Head of caudate nucleus (tissue), 42 donors: ENCODE measurements at regions not wholly inside any gene's neighbourhood (a gene's known extent, or its start where the extent isn't known, plus 50 kb on each side); places are given as distances from the start of the nearest gene placed in this dataset.

Source experiments
- DNase-seq, 42 donors: peaks; one replicate each; pipeline versions ENCODE4 v3.0.0 to v3.0.0-alpha.2; 2020 to 2021; ENCODE audit warnings: mixed read lengths in 7 of 42
- intact Hi-C: fragments of 100-400 bp; cut with DNase I; formaldehyde crosslinking; loops from one replicate; pipeline ENCODE4 v1.15.0; 2022

DNA sequence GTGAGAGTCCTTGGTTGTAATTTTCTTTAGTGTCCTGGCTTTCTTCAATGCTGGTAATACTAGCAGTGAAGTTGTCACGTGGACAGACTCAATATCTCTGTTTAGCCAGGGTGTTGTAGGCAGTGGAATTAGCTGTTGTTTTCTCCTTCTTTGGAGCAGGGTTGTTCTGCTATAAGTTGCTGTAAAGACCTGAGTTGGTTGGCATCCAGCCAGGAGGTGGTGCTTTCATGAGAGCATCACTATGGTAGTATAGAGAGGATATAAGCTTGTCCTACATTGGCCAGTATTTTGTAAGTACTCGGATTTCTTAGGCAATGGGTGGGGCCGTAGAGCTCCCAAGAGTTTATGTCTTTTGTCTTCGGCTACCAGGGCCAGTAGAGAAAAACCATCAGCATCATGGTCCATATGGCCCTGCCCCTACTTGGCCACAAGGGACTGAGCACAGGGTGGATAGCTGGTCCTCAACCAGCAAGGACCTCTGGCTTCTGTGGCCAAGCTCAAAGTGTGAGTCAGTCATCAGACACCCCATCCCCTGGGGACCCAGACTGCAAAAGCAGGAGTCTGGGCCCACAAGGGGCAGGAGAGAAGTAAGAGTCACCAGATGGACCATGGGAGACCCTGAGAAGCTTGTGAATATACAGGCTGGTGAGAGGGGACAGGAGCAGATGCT lies 127.9 kb upstream of the NXT1 start:
- intact Hi-C loops: no loop called here
- DNase-seq: peak in 2 of 42 donors; percentile 22 to 24

DNA sequence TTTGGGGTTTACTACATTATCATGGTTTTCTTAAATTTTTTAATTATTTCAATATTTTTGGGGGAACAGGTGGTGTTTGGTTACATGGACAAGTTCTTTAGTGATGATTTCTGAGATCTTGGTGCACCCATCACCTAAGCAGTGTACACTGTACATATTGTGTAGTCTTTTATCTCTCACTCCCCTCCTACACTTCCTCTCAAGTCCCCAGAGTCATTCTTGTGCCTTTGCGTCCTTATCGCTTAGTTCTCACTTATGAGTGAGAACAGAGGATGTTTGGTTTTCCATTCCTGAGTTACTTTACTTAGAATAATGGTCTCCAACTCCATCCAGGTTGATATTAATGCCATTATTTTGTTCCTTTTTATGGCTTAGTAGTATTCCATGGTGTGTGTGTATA lies 130.9 kb upstream of the CD93 start:
- intact Hi-C loops: no loop called here
- DNase-seq: no peak

DNA sequence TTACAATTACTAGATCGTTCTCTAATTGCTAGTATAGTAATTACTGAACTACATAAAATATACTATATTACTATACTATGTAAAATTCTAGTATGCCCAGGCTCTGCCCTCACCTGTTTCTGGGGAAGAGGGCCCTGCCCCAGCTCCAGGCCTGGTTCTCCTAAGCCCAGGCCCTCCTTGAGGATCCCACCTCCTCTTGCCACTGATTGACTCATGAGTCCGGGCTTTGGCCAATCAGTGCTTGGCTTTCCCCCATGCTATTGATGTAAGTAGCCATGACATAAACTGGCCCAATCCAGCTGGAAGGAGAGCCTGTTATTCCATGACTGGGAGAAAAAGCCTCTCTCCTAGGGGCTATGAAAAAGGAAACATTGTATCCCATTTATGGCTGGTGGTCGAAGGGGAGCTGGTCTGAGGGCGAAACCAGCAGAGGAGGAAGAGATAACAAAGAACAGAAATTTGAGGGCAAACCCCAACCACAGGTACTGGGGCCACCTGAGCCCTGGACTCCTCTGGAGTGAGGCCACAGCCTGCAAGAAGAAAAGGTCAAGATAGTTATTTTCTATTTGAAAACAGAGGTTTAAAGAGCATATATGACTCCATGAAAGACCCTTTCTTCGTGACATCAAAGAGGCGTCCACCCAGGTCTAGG lies 129.3 kb upstream of the CD93 start:
- peak in 1 of 42 donors; percentile 25 for DNase-seq
- intact Hi-C loops: no loop called here

DNA sequence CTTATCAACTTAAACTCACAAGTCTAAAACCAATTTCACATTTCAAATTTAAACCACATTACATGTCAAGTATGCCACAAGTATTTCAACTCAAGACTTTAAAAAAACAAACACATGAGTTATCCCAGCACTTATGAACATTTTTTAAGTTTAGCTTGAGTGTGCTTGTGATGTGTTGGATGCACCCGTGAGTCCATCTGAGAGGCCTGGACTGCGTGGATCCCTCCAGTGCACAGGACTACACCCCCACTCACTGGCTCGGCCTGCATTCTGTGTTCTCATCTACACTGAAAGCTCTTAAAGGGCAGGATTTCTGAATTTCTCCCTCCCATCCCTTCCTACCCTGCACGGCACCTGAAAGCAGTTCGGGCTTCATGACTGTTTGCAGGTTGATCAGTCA lies 128.8 kb upstream of the CD93 start:
- intact Hi-C loops: no loop called here

DNA sequence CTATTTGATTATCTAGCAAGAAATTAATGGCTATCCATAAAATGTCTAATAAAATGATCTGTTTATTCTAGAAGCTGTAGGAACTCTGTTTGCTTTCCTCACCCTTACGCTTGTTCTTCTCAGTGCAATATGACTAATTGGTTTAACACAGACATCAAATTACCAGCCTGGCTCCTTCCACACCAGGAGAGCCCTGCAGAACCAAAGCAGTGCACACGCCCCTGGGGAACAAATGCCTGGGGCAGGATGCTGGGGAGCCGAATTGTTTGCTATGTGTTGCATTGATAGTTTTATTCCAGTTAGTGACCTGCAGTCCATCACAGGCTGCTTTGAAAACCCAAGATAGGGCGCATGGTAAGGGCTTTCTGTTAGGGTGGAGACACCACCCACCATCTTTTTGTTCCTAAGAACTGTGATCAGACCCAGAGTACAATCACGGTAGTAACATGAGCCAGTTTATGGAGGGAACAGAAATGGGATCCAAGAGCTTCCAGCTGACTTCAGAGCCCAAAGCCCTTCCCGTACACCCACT lies 126.4 kb upstream of the CD93 start:
- intact Hi-C loops: no loop called here
- DNase-seq: no peak

More for the DNA sequence above, 128.8 kb upstream of the CD93 start:
- DNase-seq: peak in 1 of 42 donors; percentile 22

DNA sequence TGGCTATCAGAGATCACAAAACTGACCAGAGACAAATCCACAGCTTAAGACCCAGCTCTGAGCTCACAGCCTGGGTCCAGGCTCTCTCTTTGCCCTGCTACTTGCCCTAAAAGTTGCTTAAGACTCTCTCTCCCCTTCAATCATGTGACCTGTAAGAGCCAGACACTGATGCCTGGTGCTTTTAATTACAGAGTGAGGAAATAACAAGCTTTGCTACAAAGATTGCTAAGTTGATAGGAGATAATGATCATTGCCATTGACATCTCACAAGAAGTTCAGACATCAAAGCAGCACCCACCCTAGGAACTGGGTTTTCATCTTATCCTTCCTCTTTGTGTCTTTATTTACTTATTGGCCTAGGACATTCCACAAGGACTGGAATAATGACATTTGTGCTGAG lies 125.9 kb upstream of the CD93 start:
- no peak for DNase-seq
- intact Hi-C loops: no loop called here

DNA sequence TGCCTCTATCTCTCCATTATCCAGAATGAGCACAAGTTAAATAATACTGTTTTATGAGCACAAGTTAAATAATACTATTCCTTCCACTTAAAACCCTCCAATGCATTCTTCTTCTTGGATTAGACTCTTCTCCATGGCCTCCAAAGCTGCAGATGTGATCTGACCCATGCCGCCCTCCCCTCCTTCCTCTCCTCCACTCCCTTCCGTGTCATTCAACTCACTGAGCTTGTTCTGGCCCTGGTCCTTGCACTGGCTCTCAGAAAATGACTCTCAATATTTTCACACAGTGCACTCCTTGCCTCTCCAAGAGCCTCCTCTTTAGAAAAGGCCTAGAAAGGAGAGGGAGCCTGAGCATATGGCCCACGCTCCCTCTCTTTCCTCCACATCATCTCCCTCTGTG lies 125.0 kb upstream of the CD93 start:
- no peak for DNase-seq
- intact Hi-C loops: no loop called here

DNA sequence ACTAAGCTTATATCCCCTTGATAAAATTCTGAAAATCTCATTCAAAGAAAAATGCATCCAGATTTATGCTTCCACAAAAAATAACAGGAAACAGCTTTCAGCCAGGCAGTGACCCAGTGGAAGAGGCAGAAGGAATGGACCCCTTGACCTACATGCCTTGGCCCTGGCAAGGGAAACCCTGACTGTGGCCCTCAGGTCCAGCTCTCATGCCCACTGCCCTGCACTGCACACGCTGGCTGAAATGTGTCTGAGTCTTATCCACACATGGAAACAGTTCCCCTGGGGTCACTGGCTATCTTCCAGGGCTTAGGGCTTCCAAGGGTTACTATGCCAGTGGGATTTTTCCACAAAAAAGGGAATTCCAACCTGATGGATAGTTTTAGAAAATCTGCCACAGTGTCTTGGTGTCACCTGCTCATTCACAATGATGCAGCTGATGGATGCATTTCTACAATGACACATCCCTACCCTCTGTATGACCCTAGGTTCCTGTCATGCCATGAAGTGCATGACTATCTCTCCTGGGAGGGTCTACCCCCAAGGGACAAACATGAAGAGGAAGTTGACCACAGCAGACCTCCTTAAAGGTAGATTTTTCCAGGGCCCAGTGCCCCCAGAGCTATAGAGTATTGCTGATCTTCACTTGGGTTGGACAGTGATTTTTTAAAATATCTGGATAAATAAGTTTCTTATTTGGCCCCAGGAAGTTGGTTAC lies 121.9 kb upstream of the CD93 start:
- intact Hi-C loops: no loop called here
- no peak for DNase-seq

DNA sequence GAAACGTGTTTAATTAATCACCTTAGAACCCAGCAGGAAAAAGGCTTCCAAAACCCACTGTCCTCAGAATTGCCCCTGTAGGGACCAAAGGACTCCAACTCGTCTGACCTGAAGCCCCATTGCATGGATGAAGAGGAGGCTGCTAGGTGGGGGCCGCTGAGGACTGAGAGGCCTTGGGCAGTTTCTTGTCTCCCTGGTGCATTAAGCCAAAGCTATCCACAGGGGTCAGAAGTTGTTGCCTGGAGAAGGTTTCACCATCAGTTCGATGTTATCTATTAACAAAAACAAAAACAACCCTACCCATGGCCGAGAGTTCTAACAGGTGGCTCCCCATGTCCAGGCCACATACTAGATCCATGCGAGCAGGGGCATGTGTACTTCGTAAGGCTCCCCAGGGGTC lies 120.9 kb upstream of the CD93 start:
- peak in 1 of 42 donors; percentile 21 for DNase-seq
- intact Hi-C loops: no loop called here

DNA sequence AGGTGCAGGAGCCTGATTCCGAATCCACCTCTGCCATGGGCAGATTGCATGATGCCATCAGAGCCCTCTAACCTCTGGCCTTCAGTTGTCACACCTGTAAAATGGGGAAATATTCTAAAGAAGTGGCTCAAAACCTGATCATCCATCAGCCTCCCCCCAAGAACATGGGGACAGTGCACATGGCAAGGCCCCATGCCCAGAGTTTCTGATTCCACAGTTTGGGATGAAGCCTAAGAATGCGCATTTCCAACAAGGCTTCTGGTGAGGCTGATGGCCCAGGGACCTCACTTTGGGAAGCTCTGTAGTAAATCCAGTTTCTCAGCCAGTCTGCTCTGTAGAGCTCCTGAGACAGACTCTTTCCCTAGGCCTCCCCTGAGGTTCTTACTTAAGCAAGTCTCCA lies 119.9 kb upstream of the CD93 start:
- intact Hi-C loops: no loop called here

DNA sequence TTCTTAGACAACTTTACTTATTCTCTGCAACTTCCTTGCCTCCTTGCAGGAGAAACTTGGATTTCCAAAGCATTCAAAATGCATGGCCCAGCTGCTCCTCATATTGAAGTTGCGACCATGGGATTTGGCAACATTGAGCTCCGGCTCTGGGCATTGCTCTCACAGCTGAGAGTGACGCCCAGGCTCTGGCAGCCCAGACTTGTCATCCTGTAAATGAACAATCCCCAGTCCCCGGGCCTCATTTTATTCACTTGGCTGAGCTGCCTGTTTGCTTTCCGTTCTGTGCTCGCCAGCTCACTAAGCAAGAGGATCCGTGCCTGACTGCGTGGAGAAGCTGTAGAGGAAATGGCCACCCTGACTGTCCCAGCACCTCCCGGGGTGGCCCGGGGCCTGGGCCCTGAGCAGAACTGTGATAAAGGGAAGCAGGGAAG lies 119.5 kb upstream of the CD93 start:
- intact Hi-C loops: no loop called here

More for the DNA sequence above, 119.9 kb upstream of the CD93 start:
- no peak for DNase-seq

DNA sequence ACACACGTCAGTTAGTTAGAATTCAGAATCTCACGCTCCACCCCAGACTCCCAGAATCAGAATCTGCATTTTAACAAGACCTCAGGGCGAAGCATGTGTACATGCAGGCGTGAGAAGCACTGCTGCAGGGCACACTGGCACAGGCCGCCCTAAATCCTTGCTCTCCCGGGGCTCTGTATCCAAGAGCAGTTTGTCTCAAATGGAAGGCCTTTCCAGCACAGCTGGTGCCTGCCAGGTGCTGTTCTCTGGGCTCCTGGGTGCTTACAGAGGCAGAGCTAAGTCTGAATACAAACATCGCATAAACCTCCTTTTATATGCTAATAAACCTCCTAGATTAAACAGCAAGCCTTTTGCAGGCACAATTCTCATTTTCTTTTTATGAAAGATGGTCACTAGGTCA lies 119.1 kb upstream of the CD93 start:
- DNase-seq: peak in 18 of 42 donors; percentile 11 to 55 (median 28)
- intact Hi-C loops: no loop called here

More for the DNA sequence above, 119.5 kb upstream of the CD93 start:
- DNase-seq: peak; percentile 34 to 91 (median 70)

DNA sequence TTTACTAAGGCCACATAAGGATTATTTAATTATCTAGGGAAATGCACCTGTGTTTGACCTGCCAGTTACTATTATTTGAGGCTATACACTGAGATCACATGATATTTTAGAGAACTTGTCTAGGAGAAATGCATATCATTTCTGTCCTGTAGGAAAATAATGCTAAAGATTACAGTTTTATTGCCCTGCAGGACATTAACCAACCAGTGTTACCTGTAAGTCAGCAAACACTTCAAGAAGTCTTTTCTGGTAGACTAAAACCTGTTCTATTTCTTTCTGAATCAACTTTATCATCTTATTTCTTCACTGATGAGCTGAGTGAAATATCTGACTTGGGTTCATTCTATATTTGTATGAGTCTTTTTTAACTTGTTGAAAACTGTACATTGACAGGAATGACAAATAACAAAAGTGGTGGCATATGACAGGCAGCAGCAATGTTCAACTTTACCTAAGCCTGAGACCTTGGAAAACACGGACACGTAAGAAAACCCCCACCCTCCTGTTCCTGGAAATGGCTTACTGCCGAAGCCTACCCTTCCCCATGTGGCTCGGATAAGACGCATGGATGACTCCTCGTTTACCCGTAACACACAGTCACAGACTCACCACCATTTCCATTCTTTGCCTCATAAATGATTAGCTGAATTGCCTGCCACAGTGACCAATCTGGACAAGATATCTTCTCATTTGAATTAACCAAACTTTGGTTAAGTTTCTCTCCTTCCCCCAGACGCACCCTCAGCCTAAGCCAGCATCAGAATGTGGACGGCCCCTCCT lies 118.0 kb upstream of the CD93 start:
- intact Hi-C loops: no loop called here
- DNase-seq: no peak

DNA sequence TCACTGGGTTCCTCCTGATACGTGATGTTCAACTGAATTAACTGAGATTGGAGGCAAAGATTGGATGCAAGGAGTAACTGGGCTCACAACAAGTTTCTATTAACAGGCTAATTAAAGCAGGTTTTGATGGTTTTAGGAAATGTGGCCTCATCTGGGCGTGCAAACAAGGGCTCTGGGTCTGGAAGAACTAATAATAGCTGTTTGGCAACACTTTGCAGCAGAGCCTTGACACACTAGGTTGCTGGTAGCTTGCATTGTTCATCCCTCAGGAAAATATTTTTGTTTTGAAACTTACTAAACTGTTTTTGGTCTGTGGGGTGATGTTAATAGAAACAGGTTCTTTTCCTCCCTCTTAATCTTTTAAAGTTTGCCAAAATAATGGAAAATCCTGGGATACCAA lies 117.2 kb upstream of the CD93 start:
- intact Hi-C loops: no loop called here
- DNase-seq: peak in 1 of 42 donors; percentile 37

DNA sequence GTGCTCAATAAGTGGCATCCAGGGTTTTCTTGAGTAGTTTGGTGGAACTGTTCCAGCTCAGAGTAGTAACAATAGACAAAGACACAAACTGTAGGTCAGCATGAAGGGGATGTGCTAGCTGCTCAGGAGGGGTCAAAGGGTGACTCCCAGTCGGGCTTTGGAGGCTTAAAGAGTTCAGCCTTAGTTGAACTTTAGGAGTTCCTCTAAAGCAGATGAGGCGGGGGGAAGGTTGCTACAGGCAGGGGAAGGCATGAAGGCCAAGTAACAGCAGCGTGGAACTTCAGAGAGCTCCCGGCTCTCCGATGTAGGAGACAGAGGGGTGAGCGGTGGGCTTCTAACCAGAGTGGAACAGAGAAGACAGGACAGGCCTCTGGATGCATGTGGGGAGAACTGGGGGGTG lies 115.5 kb upstream of the CD93 start:
- DNase-seq: no peak
- intact Hi-C loops: no loop called here

DNA sequence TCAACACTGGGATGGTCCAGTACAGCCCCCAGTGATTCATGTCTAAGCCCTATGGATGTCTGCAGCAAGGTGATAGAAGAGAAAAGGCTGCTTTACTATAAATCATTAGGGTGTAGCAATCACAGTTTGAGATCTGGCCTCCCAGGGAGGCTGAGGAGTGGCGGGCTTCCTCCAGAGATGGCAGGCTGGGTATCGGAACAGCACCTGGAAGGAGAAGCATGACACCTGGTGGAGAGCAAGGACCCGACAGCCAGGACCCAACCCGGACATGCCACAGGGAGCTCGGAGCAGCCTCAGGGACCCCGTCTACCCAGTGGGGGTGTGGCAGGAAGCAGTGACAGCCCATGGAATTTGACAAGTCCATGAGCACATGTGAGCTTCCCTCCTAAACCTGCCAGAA lies 114.8 kb upstream of the CD93 start:
- peak in 6 of 42 donors; percentile 11 to 44 (median 21) for DNase-seq
- intact Hi-C loops: no loop called here

DNA sequence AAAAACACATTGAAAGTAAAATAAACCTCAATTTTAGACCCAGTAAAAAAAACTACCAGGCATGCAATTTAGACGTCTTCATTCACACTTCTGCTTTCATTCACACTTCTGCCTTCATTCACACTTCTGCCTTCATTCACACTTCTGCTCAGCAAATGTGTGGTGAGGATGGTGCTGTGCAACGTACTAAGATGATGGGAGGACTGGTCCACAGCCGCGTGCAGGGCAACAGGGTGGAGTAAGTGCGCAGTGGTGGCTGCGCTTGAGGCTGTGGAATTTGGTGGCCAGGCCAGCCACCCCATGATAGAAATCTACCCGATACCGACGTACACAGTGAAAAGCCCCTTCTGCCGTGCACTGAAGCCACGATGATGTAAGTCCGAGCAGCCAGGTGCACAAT lies 114.3 kb upstream of the CD93 start:
- peak in 4 of 42 donors; percentile 12 to 44 (median 19) for DNase-seq
- intact Hi-C loops: no loop called here

DNA sequence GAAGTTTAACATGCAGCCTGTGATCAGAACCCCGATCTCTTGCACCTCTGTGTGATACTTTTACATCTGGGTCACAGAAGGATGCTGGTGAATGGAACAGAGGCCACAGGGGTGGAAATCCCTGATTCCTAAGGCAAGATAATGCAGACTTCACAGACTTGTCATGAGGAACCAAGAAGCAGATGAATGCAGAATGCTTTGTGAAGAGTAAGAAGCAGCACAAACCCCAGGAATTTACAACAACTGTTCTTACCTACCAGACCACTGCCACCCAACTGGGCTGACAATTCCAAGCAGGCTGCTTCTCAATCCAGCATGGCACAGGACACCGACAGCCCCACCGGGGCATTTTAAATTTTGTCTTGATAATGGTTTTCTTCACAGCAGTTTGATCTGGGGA lies 113.2 kb upstream of the CD93 start:
- no peak for DNase-seq
- intact Hi-C loops: no loop called here

DNA sequence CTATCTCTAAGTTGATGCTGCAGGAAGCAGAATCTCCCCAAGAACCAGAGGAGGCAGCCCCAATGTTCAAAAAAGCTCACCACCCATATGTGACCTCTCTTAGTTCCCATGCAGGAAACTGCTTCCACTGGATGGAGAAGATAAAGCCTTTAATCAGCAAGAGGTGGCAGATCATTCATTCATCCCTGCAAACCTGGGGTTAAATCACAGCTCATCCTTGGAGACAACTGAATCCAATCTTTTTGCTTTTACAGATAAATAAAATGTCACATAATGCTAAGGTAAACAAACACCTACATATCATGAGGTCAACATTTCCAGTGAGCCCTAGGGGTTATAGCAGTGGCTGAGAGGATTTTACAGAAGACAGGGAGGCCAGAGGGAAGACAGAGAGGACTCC lies 112.7 kb upstream of the CD93 start:
- intact Hi-C loops: no loop called here
- DNase-seq: no peak
